Panc1 (cell line): ENCODE measurements at regions not wholly inside any gene's neighbourhood (a gene's known extent, or its start where the extent isn't known, plus 50 kb on each side); places are given as distances from the start of the nearest gene placed in this dataset.

Experiments used
- ATAC-seq: fragments of 200-7000 bp; cut with Tn5 transposase; 2 replicates; pipeline ENCODE4 v1.9.1; 2020; ENCODE audit warnings: mild to moderate bottlenecking, moderate library complexity
- BruUV-seq: library from RNA; stranded (reverse); fragments of 400-500 nt; replicated peaks from 2 replicates; lab custom pipeline; 2021; lab: Mats Ljungman, UMichigan
- CTCF ChIA-PET: fragments of 300-600 bp; sonication (Branson Sonifier 250); formaldehyde crosslinking; loops from one replicate; lab custom pipeline; 2022; ENCODE audit warnings: antibody characterized with exemption; lab: Charles Lee
- POLR2A ChIA-PET: fragments of 300-600 bp; sonication (Branson Sonifier 250); formaldehyde crosslinking; loops from one replicate; lab custom pipeline; 2022; ENCODE audit warnings: antibody characterized with exemption; lab: Charles Lee
- DNase-seq: peaks from one replicate; pipeline ENCODE4 v3.0.0-alpha.2; 2010; ENCODE audit warnings: low read depth, low spot score
- H3K27ac ChIP-seq: 2 replicates; pipeline ENCODE4 v1.5.1; 2011; ENCODE audit warnings: mild to moderate bottlenecking, low read length, inconsistent platforms
- H3K27me3 ChIP-seq: fragments of 200-500 bp; sonication (Bioruptor generic); 2 replicates; pipeline ENCODE4 v1.6.0; 2014; ENCODE audit warnings: low read length, inconsistent platforms; ENCODE audit not compliant: control insufficient read depth, insufficient read depth
- H3K36me3 ChIP-seq: fragments of 200-500 bp; sonication (Bioruptor generic); 2 replicates; pipeline ENCODE4 v1.5.1; 2014; ENCODE audit warnings: inconsistent platforms, mild to moderate bottlenecking, low read length, moderate library complexity; ENCODE audit not compliant: control insufficient read depth, insufficient read depth
- H3K4me1 ChIP-seq: 2 replicates; pipeline ENCODE4 v1.5.1; 2011; ENCODE audit warnings: inconsistent platforms, mild to moderate bottlenecking, low read length, moderate library complexity; ENCODE audit not compliant: control insufficient read depth, insufficient read depth
- H3K4me3 ChIP-seq, 2 experiments: 2 replicates each; pipeline ENCODE4 v1.5.1; 2011 to 2012; ENCODE audit warnings: low read depth in 2 of 2, low read length in 2 of 2, mild to moderate bottlenecking in 2 of 2, inconsistent platforms in 1 of 2, moderate library complexity in 1 of 2
- H3K9me3 ChIP-seq: fragments of 200-500 bp; sonication (Bioruptor generic); 2 replicates; pipeline ENCODE4 v1.5.1; 2014; ENCODE audit warnings: low read depth, mild to moderate bottlenecking, inconsistent platforms, low read length, moderate library complexity; ENCODE audit not compliant: control insufficient read depth, insufficient read depth
- CTCF ChIP-seq: fragments of 450-650 bp; IDR thresholded peaks from 2 replicates; pipeline ENCODE4 v1.5.1; 2017; ENCODE audit warnings: mild to moderate bottlenecking
- POLR2AphosphoS5 ChIP-seq: IDR thresholded peaks from 2 replicates; pipeline ENCODE4 v1.6.1; 2012; ENCODE audit warnings: mild to moderate bottlenecking, low read depth, low read length, moderate library complexity
- REST ChIP-seq, 2 experiments: IDR thresholded peaks; 2 replicates each; pipeline ENCODE4 v1.6.1; 2011 to 2012; ENCODE audit warnings: low read depth in 2 of 2, control low read depth in 1 of 2, low read length in 1 of 2, mild to moderate bottlenecking in 1 of 2, moderate library complexity in 1 of 2; ENCODE audit not compliant: insufficient read depth in 1 of 2
- SIN3A ChIP-seq: IDR thresholded peaks from 2 replicates; pipeline ENCODE4 v1.6.1; 2012; ENCODE audit warnings: low read depth, mild to moderate bottlenecking, low read length, moderate library complexity, borderline replicate concordance; ENCODE audit not compliant: insufficient read depth
- TCF7L2 ChIP-seq: IDR thresholded peaks from 2 replicates; pipeline ENCODE4 v1.6.1; 2011; ENCODE audit warnings: mild to moderate bottlenecking, low read depth, low read length, inconsistent platforms
- in situ Hi-C: cut with HindIII; loops from 2 replicates; pipeline ENCODE4 v1.10.0; 2016; ENCODE audit warnings: low sequenced_read_pairs, low pct_unique_long_range_greater_than_20kb
- intact Hi-C: fragments of 100-400 bp; cut with micrococcal nuclease; formaldehyde crosslinking; loops from one replicate; pipeline ENCODE4 v1.10.0; 2022; ENCODE audit not compliant: unreplicated experiment

GRCh38 chr20:55774628-55775027, 230.7 kb downstream of the CBLN4 start:
- no peaks in the 10 kb centered on the region for H3K36me3 ChIP-seq
- DNase-seq (no peak), ATAC-seq (no peak)
- no peak overlapping the region for H3K27ac ChIP-seq
- TF ChIP-seq CTCF (no peak), SIN3A (no peak), TCF7L2 (no peak), POLR2AphosphoS5 (no peak), REST (IDR thresholded peaks at IDR 0.05; ENCODE audit: insufficient read depth in 1 of 2, low read depth in 2 of 2, low read length in 1 of 2) (no peak)
- H3K4me1 ChIP-seq: no peaks in the 10 kb centered on the region
- no peak overlapping the region for H3K4me3 ChIP-seq
- no TSS peak for BruUV-seq
- POLR2A ChIA-PET: no interaction called here
- CTCF ChIA-PET: no interaction called here
- in situ Hi-C loops (no loop called here), intact Hi-C loops (no loop called here)
- H3K27me3 ChIP-seq: no peaks in the 10 kb centered on the region; the same call in 1 of the 2 replicates
- H3K9me3 ChIP-seq: no peaks in the 10 kb centered on the region

GRCh38 chr20:55761797-55762196, 243.5 kb downstream of the CBLN4 start:
- Histone ChIP-seq H3K9me3 (no peaks in the 10 kb centered on the region), H3K4me3 (no peak overlapping the region), H3K36me3 (no peaks in the 10 kb centered on the region), H3K27me3 (no peaks in the 10 kb centered on the region), H3K4me1 (no peaks in the 10 kb centered on the region), H3K27ac (no peak overlapping the region)
- ATAC-seq (no peak), DNase-seq (no peak)
- ChIA-PET POLR2A (no interaction called here), CTCF (no interaction called here)
- in situ Hi-C loops (no loop called here), intact Hi-C loops (no loop called here)
- TF ChIP-seq SIN3A (no peak), TCF7L2 (no peak), REST (IDR thresholded peaks at IDR 0.05; ENCODE audit: insufficient read depth in 1 of 2, low read depth in 2 of 2, low read length in 1 of 2) (no peak), POLR2AphosphoS5 (no peak), CTCF (no peak)
- BruUV-seq: no TSS peak
